NCI-H524 treated with DMSO at 0.1 percent for 48 hours (cell line): ENCODE measurements at regions not wholly inside any gene's neighbourhood (a gene's known extent, or its start where the extent isn't known, plus 50 kb on each side); places are given as distances from the start of the nearest gene placed in this dataset.
"Not testable (repeated sequence)": the region's sequence is repeated elsewhere in the genome, so short reads cannot be mapped to it uniquely, and the experiment has no call there.

Experiments
- DNase-seq: peaks from one replicate; lab custom pipeline; 2025; lab: John Stamatoyannopoulos, UW

GRCh38 chr10:3876350-3876962, 91.4 kb upstream of the KLF6 start:
- no peak for DNase-seq

- no peak for DNase-seq
Observed at GRCh38 chr10:3875842-3876235, 90.8 kb upstream of the KLF6 start.

GRCh38 chr10:3874990-3875841, 90.2 kb upstream of the KLF6 start:
- no peak for DNase-seq

- not testable (repeated sequence) for DNase-seq
Observed at GRCh38 chr10:3874610-3874989, 89.6 kb upstream of the KLF6 start.

DNA sequence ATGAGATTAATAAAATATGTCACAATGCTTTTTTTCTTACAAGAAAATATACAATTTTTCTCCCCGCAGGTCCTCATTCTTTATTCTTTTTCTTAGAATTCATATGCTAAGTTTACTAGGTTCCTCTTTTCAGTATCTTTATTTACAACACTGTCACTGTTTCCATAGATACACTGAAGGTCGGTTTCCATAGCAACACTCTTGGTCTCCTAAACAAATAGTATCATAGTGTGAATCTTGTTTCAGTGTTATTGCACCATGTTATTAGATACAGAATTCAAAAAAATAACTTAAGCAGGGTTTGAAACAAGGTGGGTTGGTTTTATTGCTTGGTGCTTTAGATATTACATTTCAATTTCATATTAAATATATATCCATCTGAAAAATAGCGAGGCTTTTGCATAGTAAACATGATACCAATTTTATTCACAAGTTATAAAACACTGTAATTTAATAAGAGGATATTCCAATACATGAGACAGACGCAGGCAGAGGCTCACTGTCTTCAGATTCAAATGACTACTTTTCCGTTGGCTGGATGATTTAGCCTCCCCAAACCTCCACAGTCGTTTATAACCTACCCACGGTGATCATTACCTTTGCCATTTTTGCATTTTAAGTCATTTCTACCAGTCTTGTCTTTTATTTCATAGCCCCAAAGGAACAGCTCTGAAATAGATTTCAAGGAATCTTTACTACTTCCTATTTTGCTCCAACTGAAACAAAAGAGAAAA, 88.9 kb upstream of the KLF6 start:
- no peak for DNase-seq

- no peak for DNase-seq
Observed at GRCh38 chr10:3872712-3873329, 87.8 kb upstream of the KLF6 start.

GRCh38 chr10:3871424-3871996, 86.5 kb upstream of the KLF6 start:
- no peak for DNase-seq

GRCh38 chr10:3869036-3869435, 84.0 kb upstream of the KLF6 start:
- DNase-seq = no peak

GRCh38 chr10:3868271-3868664, 83.3 kb upstream of the KLF6 start:
- DNase-seq = no peak

DNA sequence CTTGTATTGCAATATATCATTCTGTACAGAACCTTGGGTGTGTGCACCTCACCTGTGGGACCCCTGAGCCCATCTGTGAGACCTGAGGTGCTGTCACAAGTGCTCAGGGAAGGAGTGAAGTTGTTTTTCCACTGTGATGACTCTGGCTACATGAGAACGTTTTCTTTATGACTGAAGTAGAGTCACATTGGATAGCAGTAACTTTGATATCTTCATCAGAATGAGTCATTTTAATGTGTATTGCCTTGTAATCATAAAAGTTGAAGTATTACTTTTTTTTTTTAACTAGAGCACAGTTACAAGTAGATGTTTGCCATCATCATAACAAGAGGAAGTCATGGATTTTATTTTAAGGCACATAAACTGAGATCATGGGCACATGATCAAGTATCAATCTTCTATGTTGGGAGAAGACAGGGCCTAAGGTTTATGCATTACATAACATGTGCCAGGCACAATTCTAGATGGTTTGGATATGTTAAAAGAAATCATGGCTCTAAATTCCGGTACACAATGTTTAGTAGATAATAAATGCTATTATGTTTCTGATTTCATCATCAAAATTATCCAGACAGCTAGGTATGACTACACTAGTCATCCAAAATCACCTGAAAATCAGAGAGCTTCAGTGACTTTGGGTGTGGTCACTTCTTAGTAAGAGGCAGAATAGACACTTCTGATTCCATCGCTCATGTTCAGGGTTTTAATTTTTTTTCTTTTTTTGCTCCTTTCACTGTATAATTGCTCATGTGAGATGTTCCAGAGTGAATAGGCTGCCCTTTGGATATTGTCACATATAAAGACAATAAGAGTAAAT, 82.7 kb upstream of the KLF6 start:
- no peak for DNase-seq

DNA sequence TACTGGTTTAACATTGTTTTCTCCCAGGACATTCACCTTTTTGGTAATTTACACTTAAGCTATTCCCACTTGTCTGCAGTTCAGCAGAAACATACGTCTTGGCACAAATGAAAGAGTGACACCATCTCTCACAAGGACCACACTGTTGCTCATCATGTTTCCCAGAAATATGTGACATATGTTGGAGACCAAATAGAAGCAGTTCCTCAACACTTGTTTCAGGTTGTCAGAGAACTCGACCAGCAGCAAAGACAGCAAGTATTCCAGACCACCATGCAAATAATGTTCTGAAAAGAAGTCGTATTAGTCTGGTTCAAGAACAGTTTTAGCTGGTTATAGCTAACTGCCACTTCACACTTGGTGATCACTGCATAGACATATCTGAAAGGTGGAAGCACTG, 81.3 kb upstream of the KLF6 start:
- no peak for DNase-seq

GRCh38 chr10:3865565-3865964, 80.6 kb upstream of the KLF6 start:
- DNase-seq = no peak

DNA sequence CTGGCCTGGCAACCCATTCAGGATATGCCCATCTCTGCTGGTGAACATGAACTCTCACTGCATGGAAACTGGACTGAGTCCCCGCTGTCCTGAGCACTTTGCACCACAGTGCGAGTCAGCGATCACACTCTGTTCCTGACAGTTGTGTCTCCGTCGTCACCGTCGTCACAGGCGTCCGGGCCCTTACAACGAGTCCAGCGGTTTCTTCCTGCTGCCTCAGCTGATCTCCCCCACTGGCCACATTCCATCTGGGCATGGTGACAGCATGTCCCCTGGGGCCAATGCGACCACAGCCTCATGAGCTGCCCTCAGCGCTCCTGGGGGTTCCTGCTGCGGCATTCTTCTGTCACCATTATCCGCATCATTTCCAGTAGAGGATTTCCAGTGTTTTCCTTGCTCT, 76.8 kb upstream of the KLF6 start:
- DNase-seq = no peak

DNA sequence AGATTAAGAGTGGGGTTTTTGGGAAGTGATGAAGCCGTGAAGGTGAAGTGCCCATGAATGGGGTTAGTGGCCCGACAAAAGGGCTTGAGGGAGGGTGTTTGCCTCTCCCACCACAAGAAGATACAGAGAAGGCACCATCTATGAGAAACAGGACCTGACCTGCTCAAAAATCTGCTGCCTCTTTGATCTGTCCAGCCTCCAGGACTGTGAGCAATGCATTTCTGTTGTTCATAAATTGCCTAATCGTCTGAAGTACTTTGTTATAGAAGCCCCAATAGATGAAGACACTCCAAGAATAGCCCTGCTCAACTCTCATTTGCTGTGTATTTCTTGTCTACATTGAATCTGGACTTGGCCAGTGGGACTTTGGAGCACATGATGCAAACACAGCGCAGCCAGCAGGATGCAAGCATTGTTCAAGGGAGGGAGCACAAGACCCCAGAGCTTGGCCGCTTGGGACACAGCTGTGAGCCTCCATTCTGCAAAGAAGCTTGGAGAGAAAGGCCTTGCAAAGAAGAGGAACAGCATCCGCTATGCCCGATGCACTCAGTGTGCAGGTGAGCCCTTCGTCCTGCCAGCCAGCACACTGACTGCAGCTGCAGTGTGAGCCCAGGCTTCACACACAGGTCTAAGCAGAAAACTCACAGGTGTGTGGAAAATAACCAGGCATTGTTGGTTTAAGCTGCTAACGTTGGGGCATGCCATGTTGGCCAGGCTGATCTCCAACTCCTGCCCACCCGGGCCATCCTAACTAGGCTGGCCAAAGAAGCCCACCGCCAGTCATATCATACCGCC, 73.2 kb upstream of the KLF6 start:
- no peak for DNase-seq

GRCh38 chr10:3857318-3857717, 72.3 kb upstream of the KLF6 start:
- DNase-seq = no peak

- DNase-seq = no peak
Observed at GRCh38 chr10:3856593-3856992, 71.6 kb upstream of the KLF6 start.

DNA sequence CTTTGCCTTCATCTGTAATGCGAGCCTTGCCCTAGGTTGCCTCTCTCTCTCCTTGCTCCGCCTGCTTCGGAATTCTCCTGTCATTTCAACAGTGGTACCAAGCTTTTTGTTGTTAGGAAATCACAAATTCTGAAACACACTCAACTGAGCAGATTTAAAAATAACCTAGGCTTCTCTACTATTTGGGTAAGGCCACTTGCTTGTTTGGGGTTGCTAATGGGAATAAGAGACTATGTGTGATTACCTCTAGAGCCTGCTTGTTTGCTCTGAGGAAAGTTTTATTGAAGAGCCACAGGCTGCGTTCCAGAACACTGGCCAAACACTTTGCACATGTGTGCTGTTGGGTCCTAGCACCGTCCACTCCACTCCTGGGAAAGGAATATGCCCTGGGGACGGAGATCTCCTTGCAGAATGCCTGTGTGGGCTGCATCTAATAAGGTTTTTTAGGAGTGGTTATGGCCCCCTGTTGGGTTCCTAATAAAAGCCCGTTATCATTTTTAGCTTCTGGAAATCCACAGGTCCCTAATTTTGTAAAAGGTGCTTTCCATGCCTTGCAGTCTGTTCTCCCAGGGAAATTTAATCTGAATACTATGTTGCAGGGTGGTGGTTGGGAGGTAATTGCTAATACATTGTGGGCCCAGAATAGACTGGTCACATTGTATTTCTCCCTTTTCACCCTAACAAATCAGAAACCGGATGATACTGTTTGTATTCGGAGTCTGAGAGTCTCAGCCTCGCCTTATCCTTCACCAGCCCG, 68.7 kb upstream of the KLF6 start:
- DNase-seq = no peak

DNA sequence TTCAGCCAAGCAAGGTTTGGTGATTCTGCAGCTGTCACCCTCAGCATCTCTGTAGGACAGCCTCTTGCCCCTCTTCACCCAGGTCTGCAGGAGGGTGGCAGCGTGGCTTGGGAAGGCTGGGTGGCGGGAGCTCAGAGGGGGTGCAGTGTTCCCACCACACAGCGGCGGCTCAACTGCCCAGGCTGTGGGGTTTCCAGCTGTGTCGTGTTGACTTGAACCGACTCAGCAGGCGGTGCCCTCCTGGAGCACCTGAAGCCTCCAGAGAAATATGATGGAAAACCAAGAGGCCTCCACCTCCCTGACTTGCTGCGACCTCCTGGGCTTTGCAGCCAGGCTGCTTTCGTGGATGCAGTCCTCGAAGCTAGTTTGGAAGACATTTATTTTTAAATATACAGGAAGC, 68.0 kb upstream of the KLF6 start:
- DNase-seq = no peak

- DNase-seq = no peak
Observed at GRCh38 chr10:3852147-3852904, 67.3 kb upstream of the KLF6 start.
